HCT116 (cell line): ENCODE measurements at regions not wholly inside any gene's neighbourhood (a gene's known extent, or its start where the extent isn't known, plus 50 kb on each side); places are given as distances from the start of the nearest gene placed in this dataset.

Source experiments
- ATAC-seq: fragments of 200-7000 bp; cut with Tn5 transposase; 2 replicates; pipeline ENCODE4 v1.9.1; 2020; ENCODE audit warnings: mild to moderate bottlenecking, moderate library complexity
- BruUV-seq: library from RNA; stranded (reverse); fragments of 400-500 nt; replicated peaks from 2 replicates; lab custom pipeline; 2021; lab: Mats Ljungman, UMichigan
- CTCF ChIA-PET: fragments of 300-600 bp; sonication (Branson Sonifier 250); formaldehyde crosslinking; loops from one replicate; lab custom pipeline; 2021; ENCODE audit warnings: antibody characterized with exemption; lab: Charles Lee
- POLR2A ChIA-PET: fragments of 300-600, 350-600 bp; sonication (Branson Sonifier 250); formaldehyde crosslinking; loops from one replicate; lab custom pipeline; 2021; ENCODE audit warnings: antibody characterized with exemption; lab: Charles Lee
- RAD21 ChIA-PET, 2 experiments: fragments of 300-600 bp; sonication (Branson Sonifier 250); formaldehyde crosslinking; loops; one replicate each; lab custom pipeline; 2023; ENCODE audit warnings: low total read pairs in 2 of 2; ENCODE audit not compliant: uncharacterized antibody in 2 of 2, unreplicated experiment in 2 of 2, low non-redundant PET in 1 of 2; lab: Charles Lee
- DNase-seq: peaks from one replicate; pipeline ENCODE4 v3.0.0-alpha.2; 2010; ENCODE audit warnings: low read depth, low spot score
- H2AFZ ChIP-seq: fragments of 200-600 bp; shearing (Covaris generic), sonication (generic); 2 replicates; pipeline ENCODE4 v1.6.1; 2017; ENCODE audit warnings: low read depth, mixed run types, mixed read lengths, antibody characterized with exemption, low read length; ENCODE audit not compliant: poor library complexity, severe bottlenecking
- H3K27ac ChIP-seq: 2 replicates; pipeline ENCODE4 v1.5.1; 2012; ENCODE audit warnings: low read depth, low read length
- H3K27me3 ChIP-seq: fragments of 200-600 bp; sonication (generic); 2 replicates; pipeline ENCODE4 v1.6.1; 2016; ENCODE audit warnings: mixed run types, low read length, mixed read lengths; ENCODE audit not compliant: insufficient read depth
- H3K36me3 ChIP-seq, 2 experiments: fragments of 200-500 bp in 1 of 2; fragments of 200-600 bp in 1 of 2; sonication (Bioruptor generic) in 1 of 2; sonication (generic) in 1 of 2; 2 replicates each; pipeline versions ENCODE4 v1.5.1 to v1.6.1; 2014 to 2016; ENCODE audit warnings: low read length in 2 of 2, inconsistent platforms in 1 of 2, mixed read lengths in 1 of 2, mixed run types in 1 of 2; ENCODE audit not compliant: insufficient read depth in 2 of 2, control insufficient read depth in 1 of 2
- H3K4me1 ChIP-seq, 2 experiments: fragments of 200-600 bp in 1 of 2; sonication (generic) in 1 of 2; 2 replicates each; pipeline versions ENCODE4 v1.5.1 to v1.6.1; 2012 to 2017; ENCODE audit warnings: low read length in 2 of 2, inconsistent platforms in 1 of 2, mild to moderate bottlenecking in 1 of 2, mixed read lengths in 1 of 2, mixed run types in 1 of 2, moderate library complexity in 1 of 2; ENCODE audit not compliant: insufficient read depth in 2 of 2, control insufficient read depth in 1 of 2
- H3K4me2 ChIP-seq: fragments of 200-600 bp; sonication (generic); 2 replicates; pipeline ENCODE4 v1.6.1; 2017; ENCODE audit warnings: mixed run types, low read length, mixed read lengths
- H3K4me3 ChIP-seq, 2 experiments: fragments of 200-600 bp in 1 of 2; sonication (generic) in 1 of 2; replicated peaks in 1 of 2; 2 replicates each; pipeline ENCODE4 v1.5.1; 2011 to 2016; ENCODE audit warnings: low read length in 2 of 2, control low read depth in 1 of 2, low read depth in 1 of 2, mild to moderate bottlenecking in 1 of 2, mixed read lengths in 1 of 2, mixed run types in 1 of 2
- H3K79me2 ChIP-seq: fragments of 200-600 bp; sonication (generic); 2 replicates; pipeline ENCODE4 v1.6.1; 2017; ENCODE audit warnings: mild to moderate bottlenecking, mixed run types, low read length, moderate library complexity, mixed read lengths; ENCODE audit not compliant: insufficient read depth
- H3K9ac ChIP-seq: fragments of 200-600 bp; sonication (generic); 2 replicates; pipeline ENCODE4 v1.6.1; 2016; ENCODE audit warnings: low read length, mixed read lengths
- H3K9me2 ChIP-seq: fragments of 200-600 bp; sonication (generic), shearing (Covaris generic); 2 replicates; pipeline ENCODE4 v1.6.1; 2017; ENCODE audit warnings: mixed run types, mild to moderate bottlenecking, moderate library complexity; ENCODE audit not compliant: insufficient read depth
- H3K9me3 ChIP-seq, 2 experiments: fragments of 200-500 bp in 1 of 2; fragments of 200-600 bp in 1 of 2; sonication (Bioruptor generic) in 1 of 2; sonication (generic) in 1 of 2; 2 replicates each; pipeline ENCODE4 v1.6.1; 2014 to 2017; ENCODE audit warnings: low read length in 2 of 2, mixed read lengths in 2 of 2, inconsistent platforms in 1 of 2, low read depth in 1 of 2, mild to moderate bottlenecking in 1 of 2, mixed run types in 1 of 2, moderate library complexity in 1 of 2; ENCODE audit not compliant: control insufficient read depth in 1 of 2, insufficient read depth in 1 of 2
- H4K20me1 ChIP-seq: fragments of 200-600 bp; sonication (generic), shearing (Covaris generic); 2 replicates; pipeline ENCODE4 v1.6.1; 2017; ENCODE audit warnings: mixed run types, mild to moderate bottlenecking, moderate library complexity; ENCODE audit not compliant: insufficient read depth
- CBX3 ChIP-seq: IDR thresholded peaks from 2 replicates; pipeline ENCODE4 v1.6.1; 2012; ENCODE audit warnings: low read depth
- CEBPB ChIP-seq: IDR thresholded peaks from 2 replicates; pipeline ENCODE4 v1.6.1; 2012; ENCODE audit warnings: low read depth
- FOSL1 ChIP-seq: IDR thresholded peaks from 2 replicates; pipeline ENCODE4 v1.6.1; 2012; ENCODE audit warnings: low read depth
- POLR2AphosphoS5 ChIP-seq: IDR thresholded peaks from 2 replicates; pipeline ENCODE4 v1.6.1; 2011; ENCODE audit warnings: mild to moderate bottlenecking, low read depth, low read length, moderate library complexity
- SIN3A ChIP-seq: IDR thresholded peaks from 2 replicates; pipeline ENCODE4 v1.6.1; 2012; ENCODE audit warnings: low read depth
- SP1 ChIP-seq: IDR thresholded peaks from 2 replicates; pipeline ENCODE4 v1.6.1; 2012; ENCODE audit warnings: low read depth
- SRF ChIP-seq: IDR thresholded peaks from 2 replicates; pipeline ENCODE4 v1.6.1; 2012; ENCODE audit warnings: low read depth
- TCF7L2 ChIP-seq: IDR thresholded peaks from 2 replicates; pipeline ENCODE4 v1.7.0; 2011; ENCODE audit warnings: borderline replicate concordance, inconsistent platforms; ENCODE audit not compliant: insufficient read depth, insufficient read length; ENCODE audit errors: extremely low read depth
- YY1 ChIP-seq: IDR thresholded peaks from 2 replicates; pipeline ENCODE4 v1.6.1; 2011; ENCODE audit warnings: low read length, low read depth, moderate library complexity, mild to moderate bottlenecking; ENCODE audit not compliant: insufficient replicate concordance; ENCODE audit errors: extremely low read depth
- ZFX ChIP-seq: fragments of 450-650 bp; IDR thresholded peaks from 2 replicates; pipeline ENCODE4 v1.6.1; 2017
- ZNF274 ChIP-seq: fragments of 200-500 bp; sonication (Bioruptor generic); IDR thresholded peaks from 2 replicates; pipeline ENCODE4 v1.6.1; 2014; ENCODE audit warnings: mild to moderate bottlenecking, low read depth, low read length, inconsistent platforms
- intact Hi-C: fragments of 100-400 bp; cut with micrococcal nuclease; formaldehyde crosslinking; loops from 2 replicates; pipeline ENCODE4 v1.10.0; 2022
- TF ChIP-seq, protein P1 (sequence below): IDR thresholded peaks from 2 replicates; pipeline ENCODE4 v1.6.1; 2012; ENCODE audit warnings: low read depth
- TF ChIP-seq, protein P2 (sequence below): IDR thresholded peaks from 2 replicates; pipeline ENCODE4 v1.6.1; 2012
- TF ChIP-seq, protein P3 (sequence below): IDR thresholded peaks from 2 replicates; pipeline ENCODE4 v1.6.1; 2012

DNA sequence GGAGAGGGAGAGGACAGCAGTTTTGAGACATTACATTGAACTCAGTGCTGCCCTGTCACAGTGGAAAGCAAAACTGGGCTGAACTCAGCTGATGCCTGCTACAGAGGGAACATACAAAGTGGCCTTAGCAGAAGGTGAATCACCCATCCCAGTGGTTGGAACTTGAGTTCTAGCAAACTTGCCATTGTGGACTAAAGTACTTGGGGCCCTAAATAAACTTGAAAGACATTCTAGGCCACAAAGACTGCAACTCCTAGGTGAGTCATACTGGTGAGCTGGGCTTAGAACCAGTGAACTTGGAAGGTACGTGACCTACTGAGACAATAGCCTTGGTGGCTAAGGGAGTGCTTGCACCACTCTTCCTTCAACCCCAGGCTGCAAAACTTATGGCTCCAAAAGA is 155.7 kb upstream of the RIOK2 start:
- POLR2A ChIA-PET, result no interaction called here
- H3K9ac ChIP-seq, result no peak overlapping the region

DNA sequence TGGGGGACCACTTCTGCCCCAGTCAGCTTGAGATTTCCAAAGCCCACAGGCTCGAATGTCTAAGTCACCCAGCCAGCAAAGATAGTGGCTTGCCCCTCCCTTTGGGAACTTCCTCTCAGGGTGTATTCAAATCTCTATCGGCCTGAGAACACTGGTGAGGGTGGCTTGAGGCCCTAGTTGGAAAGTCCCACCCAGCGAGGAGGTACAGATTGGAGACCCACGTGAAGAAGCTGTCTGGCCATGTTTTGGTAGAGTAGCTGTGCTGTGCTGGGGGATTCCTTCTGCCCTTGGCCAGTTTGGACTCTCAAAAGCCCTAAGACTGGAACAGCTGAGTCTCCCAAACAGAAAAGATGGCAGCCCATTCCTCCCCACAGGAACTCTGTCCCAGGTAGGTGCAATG is 172.7 kb upstream of the RIOK2 start:
- H3K27me3 ChIP-seq, result no peaks in the 10 kb centered on the region
- no TSS peak for BruUV-seq
- no peaks in the 10 kb centered on the region for H4K20me1 ChIP-seq
- ChIA-PET CTCF (no interaction called here), POLR2A (no interaction called here), RAD21 (no interaction called here)
- intact Hi-C loops, result no loop called here
- H3K4me1 ChIP-seq, result no peaks in the 10 kb centered on the region
- DNase-seq (no peak), ATAC-seq (no peak)
- no peak overlapping the region for H3K9ac ChIP-seq
- no peaks in the 10 kb centered on the region for H3K79me2 ChIP-seq
- no peak for TF ChIP-seq SP1
- TF ChIP-seq SRF, result no peak
- no peak for TF ChIP-seq ZFX
- no peak for TF ChIP-seq TCF7L2
- no peak for TF ChIP-seq FOSL1
- no peak for TF ChIP-seq YY1
- TF ChIP-seq CEBPB, result no peak
- no peak for TF ChIP-seq POLR2AphosphoS5
- TF ChIP-seq ZNF274, result no peak
- no peak for TF ChIP-seq SIN3A
- TF ChIP-seq, protein P1, sequence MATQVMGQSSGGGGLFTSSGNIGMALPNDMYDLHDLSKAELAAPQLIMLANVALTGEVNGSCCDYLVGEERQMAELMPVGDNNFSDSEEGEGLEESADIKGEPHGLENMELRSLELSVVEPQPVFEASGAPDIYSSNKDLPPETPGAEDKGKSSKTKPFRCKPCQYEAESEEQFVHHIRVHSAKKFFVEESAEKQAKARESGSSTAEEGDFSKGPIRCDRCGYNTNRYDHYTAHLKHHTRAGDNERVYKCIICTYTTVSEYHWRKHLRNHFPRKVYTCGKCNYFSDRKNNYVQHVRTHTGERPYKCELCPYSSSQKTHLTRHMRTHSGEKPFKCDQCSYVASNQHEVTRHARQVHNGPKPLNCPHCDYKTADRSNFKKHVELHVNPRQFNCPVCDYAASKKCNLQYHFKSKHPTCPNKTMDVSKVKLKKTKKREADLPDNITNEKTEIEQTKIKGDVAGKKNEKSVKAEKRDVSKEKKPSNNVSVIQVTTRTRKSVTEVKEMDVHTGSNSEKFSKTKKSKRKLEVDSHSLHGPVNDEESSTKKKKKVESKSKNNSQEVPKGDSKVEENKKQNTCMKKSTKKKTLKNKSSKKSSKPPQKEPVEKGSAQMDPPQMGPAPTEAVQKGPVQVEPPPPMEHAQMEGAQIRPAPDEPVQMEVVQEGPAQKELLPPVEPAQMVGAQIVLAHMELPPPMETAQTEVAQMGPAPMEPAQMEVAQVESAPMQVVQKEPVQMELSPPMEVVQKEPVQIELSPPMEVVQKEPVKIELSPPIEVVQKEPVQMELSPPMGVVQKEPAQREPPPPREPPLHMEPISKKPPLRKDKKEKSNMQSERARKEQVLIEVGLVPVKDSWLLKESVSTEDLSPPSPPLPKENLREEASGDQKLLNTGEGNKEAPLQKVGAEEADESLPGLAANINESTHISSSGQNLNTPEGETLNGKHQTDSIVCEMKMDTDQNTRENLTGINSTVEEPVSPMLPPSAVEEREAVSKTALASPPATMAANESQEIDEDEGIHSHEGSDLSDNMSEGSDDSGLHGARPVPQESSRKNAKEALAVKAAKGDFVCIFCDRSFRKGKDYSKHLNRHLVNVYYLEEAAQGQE, result no peak
- TF ChIP-seq, protein P2, sequence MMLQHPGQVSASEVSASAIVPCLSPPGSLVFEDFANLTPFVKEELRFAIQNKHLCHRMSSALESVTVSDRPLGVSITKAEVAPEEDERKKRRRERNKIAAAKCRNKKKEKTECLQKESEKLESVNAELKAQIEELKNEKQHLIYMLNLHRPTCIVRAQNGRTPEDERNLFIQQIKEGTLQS, result no peak
- TF ChIP-seq CBX3, result no peak
- TF ChIP-seq, protein P3, sequence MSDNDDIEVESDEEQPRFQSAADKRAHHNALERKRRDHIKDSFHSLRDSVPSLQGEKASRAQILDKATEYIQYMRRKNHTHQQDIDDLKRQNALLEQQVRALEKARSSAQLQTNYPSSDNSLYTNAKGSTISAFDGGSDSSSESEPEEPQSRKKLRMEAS, result no peak
- no peak overlapping the region for H3K27ac ChIP-seq
- H2AFZ ChIP-seq, result no peak overlapping the region
- no peaks in the 10 kb centered on the region for H3K36me3 ChIP-seq
- H3K4me2 ChIP-seq, result no peak overlapping the region
- H3K9me2 ChIP-seq, result no peaks in the 10 kb centered on the region
- H3K9me3 ChIP-seq, result no peaks in the 10 kb centered on the region
- H3K4me3 ChIP-seq, result no peak overlapping the region

More for the DNA sequence above, 155.7 kb upstream of the RIOK2 start:
- no peaks in the 10 kb centered on the region for H3K36me3 ChIP-seq
- no peak overlapping the region for H3K4me2 ChIP-seq
- no peak overlapping the region for H3K4me3 ChIP-seq
- DNase-seq, result no peak
- no TSS peak for BruUV-seq
- H3K9me3 ChIP-seq, result no peaks in the 10 kb centered on the region
- H3K27me3 ChIP-seq, result no peaks in the 10 kb centered on the region
- H3K79me2 ChIP-seq, result no peaks in the 10 kb centered on the region
- H3K9me2 ChIP-seq, result no peaks in the 10 kb centered on the region
- TF ChIP-seq CEBPB, result no peak
- TF ChIP-seq, all 23 proteins: peak for 0
- intact Hi-C loops, result no loop called here
- H4K20me1 ChIP-seq, result no peaks in the 10 kb centered on the region
- ChIA-PET CTCF (no interaction called here), RAD21 (no interaction called here)
- ATAC-seq, result no peak
- no peak overlapping the region for H3K27ac ChIP-seq
- H2AFZ ChIP-seq, result no peak overlapping the region
- H3K4me1 ChIP-seq, result no peaks in the 10 kb centered on the region
